ENCODE measurements at regions not wholly inside any gene's neighbourhood (a gene's known extent, or its start where the extent isn't known, plus 50 kb on each side); places are given as distances from the start of the nearest gene placed in this dataset.
"Not testable (repeated sequence)": the region's sequence is repeated elsewhere in the genome, so short reads cannot be mapped to it uniquely, and the experiment has no call there.

DNA sequence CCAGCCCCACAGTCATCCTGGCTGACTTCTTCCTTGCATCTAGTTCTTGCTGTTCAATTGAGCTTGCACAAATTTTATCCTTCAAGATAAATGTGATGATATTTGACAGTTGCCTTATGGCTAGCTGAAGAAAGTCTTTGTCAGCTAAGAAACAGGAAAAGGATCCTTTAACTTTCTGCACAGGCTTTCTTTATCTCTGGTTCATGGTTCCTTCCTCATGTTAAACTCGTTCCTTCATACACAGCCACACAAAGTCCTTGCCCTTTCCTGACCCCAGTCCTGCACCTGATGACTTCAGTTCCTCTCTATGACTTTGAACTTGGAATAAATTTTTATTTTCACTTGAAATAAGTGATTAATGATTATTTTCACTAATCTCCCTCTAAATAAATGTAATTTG lies 132.5 kb upstream of the PRSS3 start:
- Histone ChIP-seq H3K4me1 (ENCODE audit: control insufficient read depth, insufficient read depth, low read length) (no peaks in the 10 kb centered on the region), H3K4me3 (ENCODE audit: low read length) (no peak overlapping the region), H3K9me3 (ENCODE audit: control insufficient read depth, insufficient read depth, low read length) (no peaks in the 10 kb centered on the region), H3K27me3 (ENCODE audit: control insufficient read depth, insufficient read depth, low read length) (no peaks in the 10 kb centered on the region), H3K27ac (ENCODE audit: low read length) (no peak overlapping the region), H3K36me3 (ENCODE audit: control insufficient read depth, insufficient read depth, low read length) (no peaks in the 10 kb centered on the region)
- Mint-ChIP-seq H3K4me1 (no peaks in the 10 kb centered on the region), H3K4me3 (no peak overlapping the region), H3K27me3 (ENCODE audit: low read depth in 2 of 2) (peaks cover 8 to 33% of the 10 kb centered on the region in 2 donors), H3K27ac (no peak overlapping the region), H3K9me3 (no peaks in the 10 kb centered on the region), H3K36me3 (no peaks in the 10 kb centered on the region)
- TF ChIP-seq, protein P1, sequence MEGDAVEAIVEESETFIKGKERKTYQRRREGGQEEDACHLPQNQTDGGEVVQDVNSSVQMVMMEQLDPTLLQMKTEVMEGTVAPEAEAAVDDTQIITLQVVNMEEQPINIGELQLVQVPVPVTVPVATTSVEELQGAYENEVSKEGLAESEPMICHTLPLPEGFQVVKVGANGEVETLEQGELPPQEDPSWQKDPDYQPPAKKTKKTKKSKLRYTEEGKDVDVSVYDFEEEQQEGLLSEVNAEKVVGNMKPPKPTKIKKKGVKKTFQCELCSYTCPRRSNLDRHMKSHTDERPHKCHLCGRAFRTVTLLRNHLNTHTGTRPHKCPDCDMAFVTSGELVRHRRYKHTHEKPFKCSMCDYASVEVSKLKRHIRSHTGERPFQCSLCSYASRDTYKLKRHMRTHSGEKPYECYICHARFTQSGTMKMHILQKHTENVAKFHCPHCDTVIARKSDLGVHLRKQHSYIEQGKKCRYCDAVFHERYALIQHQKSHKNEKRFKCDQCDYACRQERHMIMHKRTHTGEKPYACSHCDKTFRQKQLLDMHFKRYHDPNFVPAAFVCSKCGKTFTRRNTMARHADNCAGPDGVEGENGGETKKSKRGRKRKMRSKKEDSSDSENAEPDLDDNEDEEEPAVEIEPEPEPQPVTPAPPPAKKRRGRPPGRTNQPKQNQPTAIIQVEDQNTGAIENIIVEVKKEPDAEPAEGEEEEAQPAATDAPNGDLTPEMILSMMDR (IDR thresholded peaks at IDR 0.05) = no peak
- ATAC-seq (no peak), DNase-seq (no peak)
- WGBS (ENCODE audit: insufficient coverage) = 40% methylated on average over 1 of the region's 1 CpG
- intact Hi-C loops (cut with micrococcal nuclease) = no loop called here

GRCh38 chr9:33676194-33676745 lies 119.1 kb upstream of the PRSS3 start:
- intact Hi-C loops (cut with micrococcal nuclease); DNase-seq; H3K36me3 ChIP-seq (ENCODE audit: control insufficient read depth, insufficient read depth, low read length); H3K36me3 Mint-ChIP-seq; H3K27ac ChIP-seq (ENCODE audit: low read length); H3K9me3 Mint-ChIP-seq; H3K27ac Mint-ChIP-seq; H3K4me1 ChIP-seq (ENCODE audit: control insufficient read depth, insufficient read depth, low read length); H3K9me3 ChIP-seq (ENCODE audit: control insufficient read depth, insufficient read depth, low read length): not testable (repeated sequence)
- peaks cover 13 to 17% of the 10 kb centered on the region in 2 donors for H3K4me1 Mint-ChIP-seq
- peak overlapping the region; percentile 33 for H3K4me3 ChIP-seq (ENCODE audit: low read length)
- peak in 2 of 3 donors; percentile 7 to 9 for ATAC-seq
- H3K27me3 Mint-ChIP-seq (ENCODE audit: low read depth in 2 of 2) = peaks cover 59 to 68% of the 10 kb centered on the region in 2 donors
- 13% methylated on average over 4 of the region's 8 CpGs for WGBS (ENCODE audit: insufficient coverage)
- peak overlapping the region; percentile 96 for H3K4me3 Mint-ChIP-seq
- H3K27me3 ChIP-seq (ENCODE audit: control insufficient read depth, insufficient read depth, low read length) = peaks cover 30% of the 10 kb centered on the region

GRCh38 chr9:33676746-33677505 lies 118.4 kb upstream of the PRSS3 start:
- peaks cover 4% of the 10 kb centered on the region for H3K4me1 ChIP-seq (ENCODE audit: control insufficient read depth, insufficient read depth, low read length)
- peaks cover 30% of the 10 kb centered on the region for H3K27me3 ChIP-seq (ENCODE audit: control insufficient read depth, insufficient read depth, low read length)
- Mint-ChIP-seq H3K9me3 (no peaks in the 10 kb centered on the region), H3K4me3 (peak overlapping the region; percentile 96), H3K4me1 (peaks cover 13 to 17% of the 10 kb centered on the region in 2 donors), H3K27ac (peak overlapping the region in 1 of 2 donors; percentile 67), H3K36me3 (no peaks in the 10 kb centered on the region), H3K27me3 (ENCODE audit: low read depth in 2 of 2) (peaks cover 57 to 67% of the 10 kb centered on the region in 2 donors)
- peak overlapping the region; percentile 33 for H3K4me3 ChIP-seq (ENCODE audit: low read length)
- WGBS (ENCODE audit: insufficient coverage) = 1% methylated on average over 78 of the region's 78 CpGs
- ATAC-seq (peak; percentile 62 to 79 (median 65)), DNase-seq (peak; percentile 20 to 28)
- no peaks in the 10 kb centered on the region for H3K36me3 ChIP-seq (ENCODE audit: control insufficient read depth, insufficient read depth, low read length)
- intact Hi-C loops (cut with micrococcal nuclease) = no loop called here
- no peaks in the 10 kb centered on the region for H3K9me3 ChIP-seq (ENCODE audit: control insufficient read depth, insufficient read depth, low read length)
- no peak overlapping the region for H3K27ac ChIP-seq (ENCODE audit: low read length)
- TF ChIP-seq, protein P1 (IDR thresholded peaks at IDR 0.05) = no peak

DNA sequence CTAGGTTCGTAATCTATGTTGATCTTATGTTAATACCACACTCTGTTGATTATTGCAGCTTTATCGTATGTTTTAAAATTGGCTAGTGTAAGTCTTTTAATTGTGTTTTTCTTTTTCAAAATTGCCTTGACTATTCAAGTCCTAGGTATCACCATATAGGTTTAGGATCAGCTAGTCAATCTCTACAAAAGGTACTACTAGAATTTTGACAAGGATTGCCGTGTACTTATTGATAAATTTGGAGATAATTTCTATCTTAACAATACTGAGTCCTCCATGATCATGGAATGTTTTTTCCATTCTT lies 117.9 kb upstream of the PRSS3 start:
- no peaks in the 10 kb centered on the region for H3K9me3 Mint-ChIP-seq
- intact Hi-C loops (cut with micrococcal nuclease) = no loop called here
- Histone ChIP-seq H3K27me3 (ENCODE audit: control insufficient read depth, insufficient read depth, low read length) (peaks cover 31% of the 10 kb centered on the region), H3K9me3 (ENCODE audit: control insufficient read depth, insufficient read depth, low read length) (no peaks in the 10 kb centered on the region), H3K4me1 (ENCODE audit: control insufficient read depth, insufficient read depth, low read length) (peaks cover 4% of the 10 kb centered on the region), H3K27ac (ENCODE audit: low read length) (no peak overlapping the region), H3K4me3 (ENCODE audit: low read length) (peak overlapping the region; percentile 33), H3K36me3 (ENCODE audit: control insufficient read depth, insufficient read depth, low read length) (no peaks in the 10 kb centered on the region)
- ATAC-seq (no peak), DNase-seq (no peak)
- peak overlapping the region; percentile 96 for H3K4me3 Mint-ChIP-seq
- TF ChIP-seq, protein P1 (IDR thresholded peaks at IDR 0.05) = no peak
- H3K36me3 Mint-ChIP-seq = no peaks in the 10 kb centered on the region
- peak overlapping the region in 1 of 2 donors; percentile 67 for H3K27ac Mint-ChIP-seq
- 60% methylated on average over 1 of the region's 3 CpGs for WGBS (ENCODE audit: insufficient coverage)
- peaks cover 13 to 17% of the 10 kb centered on the region in 2 donors for H3K4me1 Mint-ChIP-seq
- peaks cover 58 to 72% of the 10 kb centered on the region in 2 donors for H3K27me3 Mint-ChIP-seq (ENCODE audit: low read depth in 2 of 2)

Measured in natural killer cell (primary cell).